Fibroblast of lung (primary cell): ENCODE measurements at regions not wholly inside any gene's neighbourhood (a gene's known extent, or its start where the extent isn't known, plus 50 kb on each side); places are given as distances from the start of the nearest gene placed in this dataset.

Experiments used
- EZH2 ChIP-seq: IDR thresholded peaks from 2 replicates; pipeline ENCODE4 v1.5.1; 2012; ENCODE audit warnings: low read length, control low read depth, mild to moderate bottlenecking; ENCODE audit errors: missing control alignments
- TF ChIP-seq, protein P1 (sequence below), 2 donors: IDR thresholded peaks in 1 of 2; conservative IDR thresholded peaks in 1 of 2; 1 replicate in 1 of 2; 2 replicates in 1 of 2; pipeline ENCODE4 v1.5.1; 2011 to 2012; ENCODE audit warnings: low read length in 2 of 2, control low read depth in 1 of 2, inconsistent platforms in 1 of 2, low read depth in 1 of 2, mild to moderate bottlenecking in 1 of 2

DNA sequence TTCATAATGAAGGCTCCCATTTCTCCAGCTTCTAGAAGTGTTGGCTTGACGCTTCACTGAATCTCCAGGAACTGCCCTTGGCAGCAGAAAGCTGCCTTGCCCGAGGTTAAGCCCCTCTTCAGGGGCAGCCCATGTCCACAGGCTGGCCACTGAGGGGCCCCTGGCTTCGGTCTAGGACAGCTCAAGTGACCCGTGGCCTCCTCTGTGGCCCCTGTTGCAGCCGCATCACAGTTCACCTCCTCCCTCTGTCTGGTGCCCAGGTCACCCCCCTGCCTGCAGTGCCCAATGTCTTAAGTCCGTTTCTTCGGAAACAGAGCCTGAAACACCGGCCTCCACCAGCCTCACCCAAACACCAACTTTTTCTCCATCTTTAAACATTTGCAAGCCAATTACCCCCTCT lies 279.2 kb upstream of the MKI67 start:
- TF ChIP-seq, protein P1, sequence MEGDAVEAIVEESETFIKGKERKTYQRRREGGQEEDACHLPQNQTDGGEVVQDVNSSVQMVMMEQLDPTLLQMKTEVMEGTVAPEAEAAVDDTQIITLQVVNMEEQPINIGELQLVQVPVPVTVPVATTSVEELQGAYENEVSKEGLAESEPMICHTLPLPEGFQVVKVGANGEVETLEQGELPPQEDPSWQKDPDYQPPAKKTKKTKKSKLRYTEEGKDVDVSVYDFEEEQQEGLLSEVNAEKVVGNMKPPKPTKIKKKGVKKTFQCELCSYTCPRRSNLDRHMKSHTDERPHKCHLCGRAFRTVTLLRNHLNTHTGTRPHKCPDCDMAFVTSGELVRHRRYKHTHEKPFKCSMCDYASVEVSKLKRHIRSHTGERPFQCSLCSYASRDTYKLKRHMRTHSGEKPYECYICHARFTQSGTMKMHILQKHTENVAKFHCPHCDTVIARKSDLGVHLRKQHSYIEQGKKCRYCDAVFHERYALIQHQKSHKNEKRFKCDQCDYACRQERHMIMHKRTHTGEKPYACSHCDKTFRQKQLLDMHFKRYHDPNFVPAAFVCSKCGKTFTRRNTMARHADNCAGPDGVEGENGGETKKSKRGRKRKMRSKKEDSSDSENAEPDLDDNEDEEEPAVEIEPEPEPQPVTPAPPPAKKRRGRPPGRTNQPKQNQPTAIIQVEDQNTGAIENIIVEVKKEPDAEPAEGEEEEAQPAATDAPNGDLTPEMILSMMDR (conservative IDR thresholded peaks at IDR 0.05 in 1 of 2, IDR thresholded peaks at IDR 0.05 in 1 of 2; ENCODE audit: low read depth in 1 of 2, low read length in 2 of 2): no peak
- no peak for TF ChIP-seq EZH2
